ENCODE measurements at regions not wholly inside any gene's neighbourhood (a gene's known extent, or its start where the extent isn't known, plus 50 kb on each side); places are given as distances from the start of the nearest gene placed in this dataset.

- H3K4me3 ChIP-seq (ENCODE audit: low read depth, low read length): no peak overlapping the region
- no peak for TF ChIP-seq CTCF (conservative IDR thresholded peaks at IDR 0.05; ENCODE audit: low read depth, low read length)
- DNase-seq (ENCODE audit: low read depth): no peak
Observed at GRCh38 chr2:77813599-77813998, 291.4 kb upstream of the LRRTM4 start.

GRCh38 chr2:77816618-77817017 lies 294.4 kb upstream of the LRRTM4 start:
- no peak for TF ChIP-seq CTCF (conservative IDR thresholded peaks at IDR 0.05; ENCODE audit: low read depth, low read length)
- no peak overlapping the region for H3K4me3 ChIP-seq (ENCODE audit: low read depth, low read length)
- no peak for DNase-seq (ENCODE audit: low read depth)

GRCh38 chr2:77818186-77818585 lies 296.0 kb upstream of the LRRTM4 start:
- no peak overlapping the region for H3K4me3 ChIP-seq (ENCODE audit: low read depth, low read length)

DNA sequence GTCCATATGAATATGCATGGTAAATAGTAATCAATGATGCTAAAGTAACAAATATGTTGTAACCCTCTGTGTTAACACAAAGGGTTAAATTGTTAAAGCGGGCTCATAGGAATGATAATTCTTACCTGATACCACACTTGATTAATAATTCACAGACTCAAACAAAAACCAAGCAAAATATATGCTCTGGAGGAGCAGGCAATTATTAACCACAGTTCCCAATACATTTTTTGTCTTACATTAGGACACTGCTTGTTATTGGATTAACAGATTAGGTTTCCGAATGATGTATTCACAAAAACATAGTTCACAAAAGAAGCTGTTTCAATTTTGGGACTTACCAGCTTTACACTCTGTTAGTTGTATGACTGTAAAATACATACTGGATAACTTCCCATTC lies 300.9 kb upstream of the LRRTM4 start:
- TF ChIP-seq CTCF (conservative IDR thresholded peaks at IDR 0.05; ENCODE audit: low read depth, low read length): no peak
- no peak for DNase-seq (ENCODE audit: low read depth)

More at GRCh38 chr2:77818186-77818585, 296.0 kb upstream of the LRRTM4 start:
- TF ChIP-seq CTCF (conservative IDR thresholded peaks at IDR 0.05; ENCODE audit: low read depth, low read length): no peak
- DNase-seq (ENCODE audit: low read depth): no peak

GRCh38 chr2:77831060-77831459 lies 308.9 kb upstream of the LRRTM4 start:
- no peak for TF ChIP-seq CTCF (conservative IDR thresholded peaks at IDR 0.05; ENCODE audit: low read depth, low read length)
- no peak for DNase-seq (ENCODE audit: low read depth)
- H3K4me3 ChIP-seq (ENCODE audit: low read depth, low read length): no peak overlapping the region

More for the DNA sequence above, 300.9 kb upstream of the LRRTM4 start:
- no peak overlapping the region for H3K4me3 ChIP-seq (ENCODE audit: low read depth, low read length)

DNA sequence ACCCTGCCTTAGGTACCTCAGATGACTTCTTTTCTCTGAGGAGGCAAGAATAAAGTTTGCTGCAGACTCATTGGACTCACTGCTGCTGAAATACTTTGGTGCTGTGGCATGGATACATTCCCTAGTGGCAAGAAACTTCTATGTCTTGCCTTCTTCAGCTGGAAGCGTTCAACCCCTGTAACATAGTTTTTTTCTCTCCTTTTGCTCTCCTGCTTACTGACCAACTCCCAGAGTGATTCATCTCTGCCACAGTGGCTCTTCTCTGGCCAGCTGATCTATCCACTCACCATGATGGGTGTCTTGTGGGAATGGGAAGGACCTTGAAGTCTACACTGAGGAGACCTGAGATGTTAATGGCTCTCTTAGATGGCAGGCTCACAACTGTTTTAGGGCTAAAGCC lies 309.3 kb upstream of the LRRTM4 start:
- no peak for TF ChIP-seq CTCF (conservative IDR thresholded peaks at IDR 0.05; ENCODE audit: low read depth, low read length)
- H3K4me3 ChIP-seq (ENCODE audit: low read depth, low read length): no peak overlapping the region
- no peak for DNase-seq (ENCODE audit: low read depth)

GRCh38 chr2:77831898-77832297 lies 309.7 kb upstream of the LRRTM4 start:
- TF ChIP-seq CTCF (conservative IDR thresholded peaks at IDR 0.05; ENCODE audit: low read depth, low read length): no peak
- no peak for DNase-seq (ENCODE audit: low read depth)
- H3K4me3 ChIP-seq (ENCODE audit: low read depth, low read length): no peak overlapping the region
